ENCODE measurements at regions not wholly inside any gene's neighbourhood (a gene's known extent, or its start where the extent isn't known, plus 50 kb on each side); places are given as distances from the start of the nearest gene placed in this dataset.
"Not testable (repeated sequence)": the region's sequence is repeated elsewhere in the genome, so short reads cannot be mapped to it uniquely, and the experiment has no call there.

GRCh38 chr6:18640754-18641153 is 253.6 kb downstream of the RNF144B start:
- WGBS, 2 donors, result 40 to 59% methylated on average over 1 of the region's 1 CpG
- intact Hi-C loops (cut with DNase I), result no loop called here
- no peak overlapping the region for H3K4me3 ChIP-seq
- no peaks in the 10 kb centered on the region for H3K36me3 ChIP-seq
- no peaks in the 10 kb centered on the region for H3K27me3 ChIP-seq
- TF ChIP-seq POLR2AphosphoS5 (IDR thresholded peaks at IDR 0.05), result no peak
- TF ChIP-seq EP300 (IDR thresholded peaks at IDR 0.05), result no peak
- TF ChIP-seq, protein P1, sequence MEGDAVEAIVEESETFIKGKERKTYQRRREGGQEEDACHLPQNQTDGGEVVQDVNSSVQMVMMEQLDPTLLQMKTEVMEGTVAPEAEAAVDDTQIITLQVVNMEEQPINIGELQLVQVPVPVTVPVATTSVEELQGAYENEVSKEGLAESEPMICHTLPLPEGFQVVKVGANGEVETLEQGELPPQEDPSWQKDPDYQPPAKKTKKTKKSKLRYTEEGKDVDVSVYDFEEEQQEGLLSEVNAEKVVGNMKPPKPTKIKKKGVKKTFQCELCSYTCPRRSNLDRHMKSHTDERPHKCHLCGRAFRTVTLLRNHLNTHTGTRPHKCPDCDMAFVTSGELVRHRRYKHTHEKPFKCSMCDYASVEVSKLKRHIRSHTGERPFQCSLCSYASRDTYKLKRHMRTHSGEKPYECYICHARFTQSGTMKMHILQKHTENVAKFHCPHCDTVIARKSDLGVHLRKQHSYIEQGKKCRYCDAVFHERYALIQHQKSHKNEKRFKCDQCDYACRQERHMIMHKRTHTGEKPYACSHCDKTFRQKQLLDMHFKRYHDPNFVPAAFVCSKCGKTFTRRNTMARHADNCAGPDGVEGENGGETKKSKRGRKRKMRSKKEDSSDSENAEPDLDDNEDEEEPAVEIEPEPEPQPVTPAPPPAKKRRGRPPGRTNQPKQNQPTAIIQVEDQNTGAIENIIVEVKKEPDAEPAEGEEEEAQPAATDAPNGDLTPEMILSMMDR (IDR thresholded peaks at IDR 0.05), result no peak
- TF ChIP-seq POLR2A (IDR thresholded peaks at IDR 0.05), result no peak
- no peaks in the 10 kb centered on the region for H3K4me1 ChIP-seq
- DNase-seq, result no peak
- H3K27ac ChIP-seq, result no peak overlapping the region
- peaks cover 0 to 5% (median 0%) of the 10 kb centered on the region in 4 donors for H3K9me3 ChIP-seq

- Histone ChIP-seq H3K27ac (no peak overlapping the region), H3K4me1 (no peaks in the 10 kb centered on the region), H3K27me3 (no peaks in the 10 kb centered on the region), H3K36me3 (no peaks in the 10 kb centered on the region), H3K9me3 (no peaks in the 10 kb centered on the region), H3K4me3 (no peak overlapping the region)
- DNase-seq, result no peak
- intact Hi-C loops (cut with DNase I), result no loop called here
- TF ChIP-seq POLR2A (IDR thresholded peaks at IDR 0.05), result no peak
- no peak for TF ChIP-seq EP300 (IDR thresholded peaks at IDR 0.05)
- TF ChIP-seq POLR2AphosphoS5 (IDR thresholded peaks at IDR 0.05), result no peak
- TF ChIP-seq, protein P1 (IDR thresholded peaks at IDR 0.05), result no peak
Measured at GRCh38 chr6:18654821-18655220, 267.7 kb downstream of the RNF144B start.

DNA sequence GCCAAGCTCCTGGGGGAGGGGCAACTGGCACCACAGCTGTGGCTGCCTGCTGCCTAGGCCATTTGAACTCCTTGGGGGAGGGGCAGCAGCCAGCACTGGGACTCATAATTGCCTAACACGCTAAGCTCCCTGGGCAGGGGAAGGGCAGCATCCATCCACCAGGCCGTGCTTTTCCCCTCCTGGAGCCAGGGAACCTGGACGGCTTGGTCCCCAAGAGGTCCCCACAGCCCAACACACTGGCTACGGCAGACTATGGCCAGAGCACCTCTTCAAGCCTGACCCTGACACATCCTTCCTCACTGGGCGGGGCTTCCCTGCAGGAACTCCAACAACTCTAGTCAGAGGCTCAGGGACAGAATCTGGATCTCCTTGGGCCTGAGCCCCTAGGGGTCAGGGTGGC is 269.4 kb downstream of the RNF144B start:
- no peaks in the 10 kb centered on the region for H3K27me3 ChIP-seq
- H3K27ac ChIP-seq, result no peak overlapping the region
- TF ChIP-seq POLR2A (IDR thresholded peaks at IDR 0.05), result no peak
- TF ChIP-seq, protein P1 (IDR thresholded peaks at IDR 0.05), result no peak
- no peak for TF ChIP-seq POLR2AphosphoS5 (IDR thresholded peaks at IDR 0.05)
- TF ChIP-seq EP300 (IDR thresholded peaks at IDR 0.05), result no peak
- H3K4me3 ChIP-seq, result no peak overlapping the region
- H3K36me3 ChIP-seq, result no peaks in the 10 kb centered on the region
- no peaks in the 10 kb centered on the region for H3K9me3 ChIP-seq
- intact Hi-C loops (cut with DNase I), result no loop called here
- H3K4me1 ChIP-seq, result no peaks in the 10 kb centered on the region
- 74 to 77% methylated on average over 5 of the region's 5 CpGs for WGBS, 2 donors
- no peak for DNase-seq

GRCh38 chr6:18659994-18660393 is 272.8 kb downstream of the RNF144B start:
- DNase-seq; H3K36me3 ChIP-seq; H3K9me3 ChIP-seq; H3K27ac ChIP-seq; intact Hi-C loops (cut with DNase I); H3K4me3 ChIP-seq; H3K27me3 ChIP-seq; H3K4me1 ChIP-seq: not testable (repeated sequence)
- WGBS, 2 donors, result 90 to 91% methylated on average over 5 of the region's 5 CpGs

DNA sequence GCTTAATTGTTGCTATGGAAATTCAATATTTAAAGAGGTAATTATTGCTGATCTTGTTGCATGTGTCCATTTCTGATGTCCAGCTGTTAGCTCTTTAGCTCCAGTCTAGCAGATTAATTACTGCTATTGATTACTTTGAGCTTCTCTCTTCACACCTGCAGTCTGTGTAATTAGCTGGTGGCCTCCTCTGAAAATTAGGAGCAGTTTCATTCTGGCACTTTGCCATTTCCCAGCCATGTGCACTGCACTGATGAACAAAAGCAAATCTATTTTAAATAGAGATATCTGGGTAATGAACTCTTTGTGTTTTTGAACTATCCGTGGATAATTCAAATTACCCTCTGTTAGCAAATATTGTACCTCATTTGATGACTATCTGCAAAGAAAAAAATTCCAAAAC is 275.9 kb downstream of the RNF144B start:
- Histone ChIP-seq H3K9me3 (no peaks in the 10 kb centered on the region), H3K4me1 (no peaks in the 10 kb centered on the region), H3K36me3 (no peaks in the 10 kb centered on the region), H3K4me3 (no peak overlapping the region), H3K27ac (no peak overlapping the region), H3K27me3 (no peaks in the 10 kb centered on the region)
- WGBS, 2 donors, result 29 to 75% methylated on average over 1 of the region's 1 CpG
- no peak for TF ChIP-seq EP300 (IDR thresholded peaks at IDR 0.05)
- TF ChIP-seq, protein P1 (IDR thresholded peaks at IDR 0.05), result no peak
- TF ChIP-seq POLR2AphosphoS5 (IDR thresholded peaks at IDR 0.05), result no peak
- no peak for TF ChIP-seq POLR2A (IDR thresholded peaks at IDR 0.05)
- no peak for DNase-seq
- intact Hi-C loops (cut with DNase I), result no loop called here

Data from sigmoid colon (tissue), 6 donors.